ENCODE measurements at regions not wholly inside any gene's neighbourhood (a gene's known extent, or its start where the extent isn't known, plus 50 kb on each side); places are given as distances from the start of the nearest gene placed in this dataset.

DNA sequence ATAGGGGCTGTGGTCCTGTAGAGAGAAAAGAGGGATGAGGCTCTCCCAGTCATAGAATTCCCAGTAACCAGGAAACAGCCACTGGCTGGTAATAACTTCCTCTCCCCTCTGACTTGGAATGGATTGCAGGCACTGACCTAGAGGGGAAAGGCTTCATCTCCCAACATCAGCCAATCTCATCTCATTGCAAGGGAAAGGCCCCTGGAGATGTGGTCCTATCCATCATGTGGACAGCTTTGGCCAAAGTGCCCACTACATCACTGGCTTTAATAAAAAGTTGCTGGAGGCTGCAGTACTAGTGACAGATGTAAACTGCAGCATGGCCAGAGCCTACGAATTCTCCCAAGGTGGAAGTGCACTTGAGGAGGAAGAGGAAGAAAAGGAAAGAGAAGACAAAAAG, 820.5 kb upstream of the CELF4 start:
- TF ChIP-seq POLR2AphosphoS5 (IDR thresholded peaks at IDR 0.05; ENCODE audit: insufficient read depth, low read depth, low read length) (no peak), EZH2 (IDR thresholded peaks at IDR 0.05; ENCODE audit: borderline replicate concordance, low read depth, low read length, severe bottlenecking) (no peak), POLR2A (IDR thresholded peaks at IDR 0.05; ENCODE audit: low read depth, low read length) (no peak), JUN (IDR thresholded peaks at IDR 0.05; ENCODE audit: borderline replicate concordance, insufficient read depth, insufficient read length, low read depth) (no peak), GATA2 (IDR thresholded peaks at IDR 0.05; ENCODE audit: insufficient read depth, insufficient read length, low read depth, low read length) (no peak), FOS (IDR thresholded peaks at IDR 0.05; ENCODE audit: borderline replicate concordance, insufficient read depth, low read length) (no peak), MYC (IDR thresholded peaks at IDR 0.05; ENCODE audit: low read depth, low read length) (no peak)
- TF ChIP-seq, protein P1, sequence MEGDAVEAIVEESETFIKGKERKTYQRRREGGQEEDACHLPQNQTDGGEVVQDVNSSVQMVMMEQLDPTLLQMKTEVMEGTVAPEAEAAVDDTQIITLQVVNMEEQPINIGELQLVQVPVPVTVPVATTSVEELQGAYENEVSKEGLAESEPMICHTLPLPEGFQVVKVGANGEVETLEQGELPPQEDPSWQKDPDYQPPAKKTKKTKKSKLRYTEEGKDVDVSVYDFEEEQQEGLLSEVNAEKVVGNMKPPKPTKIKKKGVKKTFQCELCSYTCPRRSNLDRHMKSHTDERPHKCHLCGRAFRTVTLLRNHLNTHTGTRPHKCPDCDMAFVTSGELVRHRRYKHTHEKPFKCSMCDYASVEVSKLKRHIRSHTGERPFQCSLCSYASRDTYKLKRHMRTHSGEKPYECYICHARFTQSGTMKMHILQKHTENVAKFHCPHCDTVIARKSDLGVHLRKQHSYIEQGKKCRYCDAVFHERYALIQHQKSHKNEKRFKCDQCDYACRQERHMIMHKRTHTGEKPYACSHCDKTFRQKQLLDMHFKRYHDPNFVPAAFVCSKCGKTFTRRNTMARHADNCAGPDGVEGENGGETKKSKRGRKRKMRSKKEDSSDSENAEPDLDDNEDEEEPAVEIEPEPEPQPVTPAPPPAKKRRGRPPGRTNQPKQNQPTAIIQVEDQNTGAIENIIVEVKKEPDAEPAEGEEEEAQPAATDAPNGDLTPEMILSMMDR (IDR thresholded peaks at IDR 0.05; ENCODE audit: extremely low read depth in 1 of 2, insufficient read depth in 1 of 2, low read depth in 1 of 2, low read length in 2 of 2) = no peak
- TF ChIP-seq, protein P2, sequence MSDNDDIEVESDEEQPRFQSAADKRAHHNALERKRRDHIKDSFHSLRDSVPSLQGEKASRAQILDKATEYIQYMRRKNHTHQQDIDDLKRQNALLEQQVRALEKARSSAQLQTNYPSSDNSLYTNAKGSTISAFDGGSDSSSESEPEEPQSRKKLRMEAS (IDR thresholded peaks at IDR 0.05; ENCODE audit: insufficient read depth, insufficient read length) = no peak

Data from endothelial cell of umbilical vein (primary cell).